PC-9 (cell line): ENCODE measurements at regions not wholly inside any gene's neighbourhood (a gene's known extent, or its start where the extent isn't known, plus 50 kb on each side); places are given as distances from the start of the nearest gene placed in this dataset.

Experiments
- BruUV-seq: library from RNA; stranded (reverse); fragments of 400-500 nt; replicated peaks from 2 replicates; lab custom pipeline; 2021; lab: Mats Ljungman, UMichigan
- CTCF ChIA-PET: fragments of 300-600 bp; sonication (Branson Sonifier 250); formaldehyde crosslinking; loops from one replicate; lab custom pipeline; 2022; ENCODE audit warnings: antibody characterized with exemption; lab: Charles Lee
- POLR2A ChIA-PET: fragments of 300-600 bp; sonication (Branson Sonifier 250); formaldehyde crosslinking; loops from one replicate; lab custom pipeline; 2022; ENCODE audit warnings: antibody characterized with exemption; ENCODE audit not compliant: unreplicated experiment; lab: Charles Lee
- DNase-seq, 2 experiments: peaks; one replicate each; pipeline versions ENCODE4 v3.0.0 to v3.0.0-alpha.2; 2015 to 2022; ENCODE audit warnings: mixed read lengths in 1 of 2
- H2AFZ ChIP-seq: fragments of 200-600 bp; sonication (generic); 2 replicates; pipeline ENCODE4 v1.8.1; 2017; ENCODE audit warnings: antibody characterized with exemption
- H3F3A ChIP-seq: fragments of 200-600 bp; sonication (generic); 2 replicates; pipeline ENCODE4 v1.8.1; 2017; ENCODE audit warnings: antibody characterized with exemption, mild to moderate bottlenecking, low read depth; ENCODE audit not compliant: insufficient read depth
- H3K27ac ChIP-seq: fragments of 200-600 bp; sonication (generic); 2 replicates; pipeline ENCODE4 v1.6.1; 2016; ENCODE audit warnings: mixed run types
- H3K27me3 ChIP-seq: fragments of 200-600 bp; sonication (generic); 2 replicates; pipeline ENCODE4 v1.6.1; 2016; ENCODE audit warnings: low read depth, mixed run types; ENCODE audit not compliant: insufficient read depth
- H3K36me3 ChIP-seq: fragments of 200-600 bp; sonication (generic); 2 replicates; pipeline ENCODE4 v1.6.1; 2016; ENCODE audit warnings: low read depth, mixed run types
- H3K4me1 ChIP-seq: fragments of 200-600 bp; sonication (generic); replicated peaks from 2 replicates; pipeline ENCODE4 v1.6.1; 2016; ENCODE audit warnings: mixed run types; ENCODE audit not compliant: insufficient read depth
- H3K4me2 ChIP-seq: fragments of 200-600 bp; sonication (generic); 2 replicates; pipeline ENCODE4 v1.6.1; 2017; ENCODE audit warnings: mixed run types
- H3K4me3 ChIP-seq: fragments of 200-600 bp; sonication (generic); 2 replicates; pipeline ENCODE4 v1.6.1; 2016; ENCODE audit warnings: mixed run types
- H3K79me2 ChIP-seq: fragments of 200-600 bp; sonication (generic); 2 replicates; pipeline ENCODE4 v1.6.1; 2017; ENCODE audit warnings: low read depth, mixed run types
- H3K9me2 ChIP-seq: fragments of 200-600 bp; sonication (generic); 2 replicates; pipeline ENCODE4 v1.8.1; 2017; ENCODE audit warnings: mild to moderate bottlenecking; ENCODE audit not compliant: insufficient read depth
- H3K9me3 ChIP-seq: fragments of 200-600 bp; sonication (generic); 2 replicates; pipeline ENCODE4 v1.8.1; 2016; ENCODE audit warnings: low read depth; ENCODE audit not compliant: insufficient read depth
- H4K20me1 ChIP-seq: fragments of 200-600 bp; sonication (generic); 2 replicates; pipeline ENCODE4 v1.8.1; 2017; ENCODE audit not compliant: insufficient read depth
- CTCF ChIP-seq: fragments of 200-600 bp; sonication (generic); conservative IDR thresholded peaks from 2 replicates; pipeline ENCODE4 v1.6.1; 2017; ENCODE audit warnings: mixed run types, antibody characterized with exemption, mild to moderate bottlenecking, moderate library complexity
- EZH2 ChIP-seq: fragments of 200-600 bp; sonication (generic); IDR thresholded peaks from 2 replicates; pipeline ENCODE4 v1.8.0; 2017; ENCODE audit warnings: antibody characterized with exemption, low read depth
- intact Hi-C: fragments of 100-400 bp; cut with micrococcal nuclease; formaldehyde crosslinking; loops from one replicate; pipeline ENCODE4 v1.10.0; 2022; ENCODE audit not compliant: unreplicated experiment

- ChIA-PET CTCF (no interaction called here), POLR2A (no interaction called here)
- no peak for DNase-seq
- H2AFZ ChIP-seq = no peak overlapping the region
- no peak overlapping the region for H3K4me2 ChIP-seq
- no peaks in the 10 kb centered on the region for H3K36me3 ChIP-seq
- BruUV-seq = no TSS peak
- H4K20me1 ChIP-seq = no peaks in the 10 kb centered on the region
- no peak overlapping the region for H3K4me3 ChIP-seq
- H3K27me3 ChIP-seq = no peaks in the 10 kb centered on the region
- H3K9me2 ChIP-seq = no peaks in the 10 kb centered on the region
- no peaks in the 10 kb centered on the region for H3K9me3 ChIP-seq
- H3K4me1 ChIP-seq = no peaks in the 10 kb centered on the region
- intact Hi-C loops = no loop called here
- H3K27ac ChIP-seq = no peak overlapping the region
- TF ChIP-seq CTCF (no peak), EZH2 (no peak)
- no peaks in the 10 kb centered on the region for H3F3A ChIP-seq
- H3K79me2 ChIP-seq = no peaks in the 10 kb centered on the region
Measured at GRCh38 chr1:30505853-30506252, 217.5 kb downstream of the MATN1 start.

- no peaks in the 10 kb centered on the region for H3K36me3 ChIP-seq
- ChIA-PET POLR2A (no interaction called here), CTCF (no interaction called here)
- TF ChIP-seq EZH2 (no peak), CTCF (no peak)
- H3K9me3 ChIP-seq = no peaks in the 10 kb centered on the region
- no peaks in the 10 kb centered on the region for H3K4me1 ChIP-seq
- H3K27me3 ChIP-seq = no peaks in the 10 kb centered on the region
- H3K4me3 ChIP-seq = no peak overlapping the region
- no peak overlapping the region for H2AFZ ChIP-seq
- H3K9me2 ChIP-seq = no peaks in the 10 kb centered on the region
- H3K79me2 ChIP-seq = no peaks in the 10 kb centered on the region
- no peaks in the 10 kb centered on the region for H4K20me1 ChIP-seq
- H3F3A ChIP-seq = no peaks in the 10 kb centered on the region
- H3K27ac ChIP-seq = no peak overlapping the region
- H3K4me2 ChIP-seq = no peak overlapping the region
- no peak for DNase-seq
- no TSS peak for BruUV-seq
- intact Hi-C loops = no loop called here
Measured at GRCh38 chr1:30492451-30492850, 230.9 kb downstream of the MATN1 start.

- Histone ChIP-seq H3K4me3 (no peak overlapping the region), H3K9me2 (no peaks in the 10 kb centered on the region), H2AFZ (no peak overlapping the region), H3K27me3 (no peaks in the 10 kb centered on the region), H3K9me3 (no peaks in the 10 kb centered on the region), H3F3A (no peaks in the 10 kb centered on the region), H3K36me3 (no peaks in the 10 kb centered on the region), H3K4me2 (no peak overlapping the region), H3K4me1 (no peaks in the 10 kb centered on the region), H4K20me1 (no peaks in the 10 kb centered on the region), H3K27ac (no peak overlapping the region), H3K79me2 (no peaks in the 10 kb centered on the region)
- no peak for DNase-seq
- no TSS peak for BruUV-seq
- ChIA-PET POLR2A (interaction anchor here (0.6 kb wide), 1 partner anchor 1222 kb away, joined by 3 read pairs; no protein-coding TSS in a partner anchor), CTCF (no interaction called here)
- TF ChIP-seq CTCF = no peak
- no peak for TF ChIP-seq EZH2
- intact Hi-C loops = no loop called here
Measured at GRCh38 chr1:30491831-30492230, 231.6 kb downstream of the MATN1 start.
